Subcutaneous abdominal adipose tissue (tissue), 5 donors: ENCODE measurements at regions not wholly inside any gene's neighbourhood (a gene's known extent, or its start where the extent isn't known, plus 50 kb on each side); places are given as distances from the start of the nearest gene placed in this dataset.

Source experiments
- H3K27ac ChIP-seq: one replicate; pipeline ENCODE4 v1.7.0; 2013; ENCODE audit warnings: low read depth, mild to moderate bottlenecking, inconsistent platforms, low read length, moderate library complexity
- H3K27me3 ChIP-seq, 5 donors: one replicate each; pipeline ENCODE4 v1.7.0; 2013; ENCODE audit warnings: low read length in 5 of 5, inconsistent platforms in 1 of 5; ENCODE audit not compliant: control insufficient read depth in 5 of 5, insufficient read depth in 4 of 5
- H3K36me3 ChIP-seq, 5 donors: one replicate each; pipeline ENCODE4 v1.7.0; 2013; ENCODE audit warnings: low read length in 5 of 5; ENCODE audit not compliant: control insufficient read depth in 5 of 5, insufficient read depth in 5 of 5
- H3K4me1 ChIP-seq, 5 donors: one replicate each; pipeline ENCODE4 v1.7.0; 2013; ENCODE audit warnings: low read length in 5 of 5, mild to moderate bottlenecking in 3 of 5, moderate library complexity in 1 of 5; ENCODE audit not compliant: control insufficient read depth in 5 of 5, insufficient read depth in 5 of 5
- H3K4me3 ChIP-seq, 5 donors: one replicate each; pipeline ENCODE4 v1.7.0; 2013; ENCODE audit warnings: low read length in 5 of 5, low read depth in 1 of 5
- H3K9ac ChIP-seq, 5 donors: one replicate each; pipeline ENCODE4 v1.7.0; 2013; ENCODE audit warnings: low read length in 5 of 5, mild to moderate bottlenecking in 4 of 5, moderate library complexity in 3 of 5
- H3K9me3 ChIP-seq, 5 donors: one replicate each; pipeline ENCODE4 v1.7.0; 2013; ENCODE audit warnings: low read length in 5 of 5; ENCODE audit not compliant: control insufficient read depth in 5 of 5
- donor health status: healthy.
- donor health status: healthy.
- donor health status: healthy.
- donor health status: healthy.
- donor health status: healthy.

- Histone ChIP-seq H3K36me3 (no peaks in the 10 kb centered on the region), H3K27me3 (no peaks in the 10 kb centered on the region), H3K9ac (no peak overlapping the region), H3K9me3 (no peaks in the 10 kb centered on the region), H3K4me1 (peaks cover 0 to 6% (median 0%) of the 10 kb centered on the region in 5 donors), H3K27ac (no peak overlapping the region), H3K4me3 (no peak overlapping the region)
Observed at GRCh38 chr18:2091937-2092336, 479.4 kb downstream of the METTL4 start.

GRCh38 chr18:2096551-2096950 is 474.8 kb downstream of the METTL4 start:
- Histone ChIP-seq H3K4me3 (no peak overlapping the region), H3K4me1 (no peaks in the 10 kb centered on the region), H3K27me3 (no peaks in the 10 kb centered on the region), H3K27ac (no peak overlapping the region), H3K36me3 (no peaks in the 10 kb centered on the region), H3K9ac (no peak overlapping the region), H3K9me3 (peaks cover 0 to 4% (median 0%) of the 10 kb centered on the region in 5 donors)

- H3K27me3 ChIP-seq, result no peaks in the 10 kb centered on the region
- no peak overlapping the region for H3K9ac ChIP-seq
- H3K4me1 ChIP-seq, result no peaks in the 10 kb centered on the region
- H3K4me3 ChIP-seq, result no peak overlapping the region
- peaks cover 0 to 4% (median 0%) of the 10 kb centered on the region in 5 donors for H3K9me3 ChIP-seq
- H3K36me3 ChIP-seq, result no peaks in the 10 kb centered on the region
- no peak overlapping the region for H3K27ac ChIP-seq
Observed at GRCh38 chr18:2100694-2101213, 470.6 kb downstream of the METTL4 start.

- no peak overlapping the region for H3K27ac ChIP-seq
- H3K27me3 ChIP-seq, result no peaks in the 10 kb centered on the region
- H3K4me3 ChIP-seq, result no peak overlapping the region
- no peak overlapping the region for H3K9ac ChIP-seq
- peaks cover 0 to 4% (median 0%) of the 10 kb centered on the region in 5 donors for H3K9me3 ChIP-seq
- no peaks in the 10 kb centered on the region for H3K4me1 ChIP-seq
- H3K36me3 ChIP-seq, result no peaks in the 10 kb centered on the region
Observed at GRCh38 chr18:2102022-2102421, 469.3 kb downstream of the METTL4 start.

- Histone ChIP-seq H3K27ac (no peak overlapping the region), H3K36me3 (no peaks in the 10 kb centered on the region), H3K27me3 (no peaks in the 10 kb centered on the region), H3K4me1 (no peaks in the 10 kb centered on the region), H3K9ac (no peak overlapping the region), H3K4me3 (no peak overlapping the region), H3K9me3 (peaks cover 0 to 4% (median 0%) of the 10 kb centered on the region in 5 donors)
Observed at GRCh38 chr18:2103299-2103698, 468.0 kb downstream of the METTL4 start.

- Histone ChIP-seq H3K4me3 (no peak overlapping the region), H3K27ac (no peak overlapping the region), H3K27me3 (no peaks in the 10 kb centered on the region), H3K9me3 (peaks cover 0 to 4% (median 0%) of the 10 kb centered on the region in 5 donors), H3K9ac (no peak overlapping the region), H3K4me1 (no peaks in the 10 kb centered on the region), H3K36me3 (no peaks in the 10 kb centered on the region)
Observed at GRCh38 chr18:2104620-2105462, 466.5 kb downstream of the METTL4 start.

- no peak overlapping the region for H3K27ac ChIP-seq
- no peaks in the 10 kb centered on the region for H3K9me3 ChIP-seq
- no peaks in the 10 kb centered on the region for H3K4me1 ChIP-seq
- H3K27me3 ChIP-seq, result peaks cover 0 to 5% (median 0%) of the 10 kb centered on the region in 5 donors
- no peak overlapping the region for H3K4me3 ChIP-seq
- no peaks in the 10 kb centered on the region for H3K36me3 ChIP-seq
- no peak overlapping the region for H3K9ac ChIP-seq
Observed at GRCh38 chr18:2108591-2108990, 462.7 kb downstream of the METTL4 start.

- no peaks in the 10 kb centered on the region for H3K9me3 ChIP-seq
Observed at GRCh38 chr18:2111456-2111855, 459.8 kb downstream of the METTL4 start.

GRCh38 chr18:2112435-2113045 is 458.8 kb downstream of the METTL4 start:
- H3K9me3 ChIP-seq, result no peaks in the 10 kb centered on the region
- H3K36me3 ChIP-seq, result no peaks in the 10 kb centered on the region
- H3K27me3 ChIP-seq, result peaks cover 0 to 5% (median 0%) of the 10 kb centered on the region in 5 donors
- H3K9ac ChIP-seq, result no peak overlapping the region
- H3K4me1 ChIP-seq, result no peaks in the 10 kb centered on the region
- H3K27ac ChIP-seq, result no peak overlapping the region
- H3K4me3 ChIP-seq, result no peak overlapping the region

More at GRCh38 chr18:2111456-2111855, 459.8 kb downstream of the METTL4 start:
- H3K36me3 ChIP-seq, result no peaks in the 10 kb centered on the region
- no peaks in the 10 kb centered on the region for H3K4me1 ChIP-seq
- H3K27ac ChIP-seq, result no peak overlapping the region
- no peak overlapping the region for H3K4me3 ChIP-seq
- peaks cover 0 to 5% (median 0%) of the 10 kb centered on the region in 5 donors for H3K27me3 ChIP-seq
- no peak overlapping the region for H3K9ac ChIP-seq

GRCh38 chr18:2114289-2114688 is 457.0 kb downstream of the METTL4 start:
- Histone ChIP-seq H3K36me3 (no peaks in the 10 kb centered on the region), H3K9ac (no peak overlapping the region), H3K4me3 (no peak overlapping the region), H3K4me1 (no peaks in the 10 kb centered on the region), H3K9me3 (no peaks in the 10 kb centered on the region), H3K27ac (no peak overlapping the region), H3K27me3 (peaks cover 0 to 5% (median 0%) of the 10 kb centered on the region in 5 donors)
